H1 (cell line): ENCODE measurements at regions not wholly inside any gene's neighbourhood (a gene's known extent, or its start where the extent isn't known, plus 50 kb on each side); places are given as distances from the start of the nearest gene placed in this dataset.

ENCODE experiments used
- CTCF ChIA-PET: fragments of 300-600 bp; sonication (Branson Sonifier 250); formaldehyde crosslinking; loops from one replicate; lab custom pipeline; 2021; ENCODE audit not compliant: partially characterized antibody; lab: Charles Lee
- POLR2A ChIA-PET: fragments of 300-600 bp; sonication (Branson Sonifier 250); formaldehyde crosslinking; loops from one replicate; lab custom pipeline; 2021; ENCODE audit warnings: inconsistent platforms; ENCODE audit not compliant: partially characterized antibody; lab: Charles Lee
- DNase-seq, 2 experiments: peaks; one replicate each; pipeline versions ENCODE4 v3.0.0 to v3.0.0-alpha.2; 2010 to 2022; ENCODE audit warnings: low spot score in 2 of 2, low read depth in 1 of 2, mixed read lengths in 1 of 2
- FAIRE-seq: peaks from 2 replicates; lab custom pipeline; 2011; peaks lifted over from hg19 to GRCh38; lab: Jason Lieb, UNC
- H2AFZ ChIP-seq: 2 replicates; pipeline ENCODE4 v1.8.1; 2012; ENCODE audit warnings: low read length, inconsistent platforms
- H2AK5ac ChIP-seq: 2 replicates; pipeline ENCODE4 v1.6.1; 2013; ENCODE audit warnings: low read depth, low read length
- H2BK120ac ChIP-seq: replicated peaks from 2 replicates; pipeline ENCODE3; 2013; ENCODE audit warnings: low read depth, low read length, inconsistent platforms
- H2BK12ac ChIP-seq: 2 replicates; pipeline ENCODE4 v1.6.1; 2013; ENCODE audit warnings: low read depth, low read length
- H2BK15ac ChIP-seq: 2 replicates; pipeline ENCODE4 v1.6.1; 2013; ENCODE audit warnings: low read length
- H2BK20ac ChIP-seq: 2 replicates; pipeline ENCODE4 v1.6.1; 2013; ENCODE audit warnings: low read length
- H2BK5ac ChIP-seq: 2 replicates; pipeline ENCODE4 v1.6.1; 2013; ENCODE audit warnings: low read depth, low read length
- H3K14ac ChIP-seq: 2 replicates; pipeline ENCODE4 v1.6.1; 2013; ENCODE audit warnings: inconsistent platforms; ENCODE audit not compliant: insufficient read length
- H3K18ac ChIP-seq: 2 replicates; pipeline ENCODE4 v1.6.1; 2013; ENCODE audit warnings: low read length; ENCODE audit errors: extremely low read depth
- H3K23ac ChIP-seq: 2 replicates; pipeline ENCODE4 v1.6.1; 2013; ENCODE audit warnings: inconsistent platforms; ENCODE audit not compliant: insufficient read length
- H3K23me2 ChIP-seq: 2 replicates; pipeline ENCODE4 v1.6.1; 2013; ENCODE audit warnings: low read depth, low read length
- H3K27ac ChIP-seq: 2 replicates; pipeline ENCODE4 v1.6.1; 2011; ENCODE audit warnings: low read depth, low read length, inconsistent platforms
- H3K27me3 ChIP-seq, 4 experiments: replicated peaks in 1 of 4; 1 replicate in 1 of 4; 2 replicates in 3 of 4; pipeline versions ENCODE4 v1.6.1 to v1.8.1; 2011 to 2013; ENCODE audit warnings: low read length in 3 of 4, mild to moderate bottlenecking in 3 of 4, inconsistent platforms in 2 of 4, mixed read lengths in 2 of 4, moderate library complexity in 1 of 4; ENCODE audit not compliant: control insufficient read depth in 3 of 4, insufficient read depth in 3 of 4; ENCODE audit errors: extremely low read depth in 1 of 4
- H3K36me3 ChIP-seq, 4 experiments: 2 replicates each; pipeline versions ENCODE4 v1.6.1 to v1.8.1; 2011 to 2013; ENCODE audit warnings: mild to moderate bottlenecking in 4 of 4, low read length in 3 of 4, moderate library complexity in 2 of 4, control low read depth in 1 of 4, inconsistent platforms in 1 of 4; ENCODE audit not compliant: insufficient read depth in 4 of 4, control insufficient read depth in 2 of 4
- H3K4ac ChIP-seq: replicated peaks from 2 replicates; pipeline ENCODE3; 2013; ENCODE audit warnings: low read length, low read depth, mixed read lengths, inconsistent platforms; ENCODE audit not compliant: insufficient read length
- H3K4me1 ChIP-seq, 4 experiments: replicated peaks in 1 of 4; 1 replicate in 1 of 4; 2 replicates in 3 of 4; pipeline versions ENCODE4 v1.6.1 to v1.8.1; 2011 to 2013; ENCODE audit warnings: low read length in 3 of 4, inconsistent platforms in 2 of 4, mixed read lengths in 1 of 4; ENCODE audit not compliant: insufficient read depth in 4 of 4, control insufficient read depth in 3 of 4
- H3K4me2 ChIP-seq, 2 experiments: 2 replicates each; pipeline versions ENCODE4 v1.6.1 to v1.8.1; 2011 to 2013; ENCODE audit warnings: low read depth in 2 of 2, low read length in 2 of 2, control low read depth in 1 of 2, inconsistent platforms in 1 of 2, mild to moderate bottlenecking in 1 of 2; ENCODE audit not compliant: insufficient read depth in 1 of 2
- H3K4me3 ChIP-seq, 4 experiments: fragments of 200-600, 300-600 bp in 1 of 4; sonication (generic), shearing (Covaris generic), sonication (Bioruptor Twin) in 1 of 4; 2 replicates each; pipeline versions ENCODE4 v1.5.1 to v1.8.1; 2011 to 2016; ENCODE audit warnings: low read length in 4 of 4, low read depth in 3 of 4, control low read depth in 2 of 4, inconsistent platforms in 2 of 4, mild to moderate bottlenecking in 2 of 4, mixed read lengths in 1 of 4, moderate library complexity in 1 of 4; ENCODE audit not compliant: insufficient read depth in 2 of 4; ENCODE audit errors: extremely low read depth in 1 of 4
- H3K56ac ChIP-seq: replicated peaks from 2 replicates; pipeline ENCODE3; 2013; ENCODE audit warnings: low read depth, mild to moderate bottlenecking, mixed read lengths, low read length, inconsistent platforms; ENCODE audit not compliant: insufficient read length
- H3K79me1 ChIP-seq: 2 replicates; pipeline ENCODE4 v1.6.1; 2013; ENCODE audit warnings: low read depth, low read length, control low read depth
- H3K79me2 ChIP-seq, 2 experiments: 2 replicates each; pipeline versions ENCODE4 v1.6.1 to v1.8.1; 2012 to 2013; ENCODE audit warnings: low read length in 2 of 2, mild to moderate bottlenecking in 2 of 2, inconsistent platforms in 1 of 2; ENCODE audit not compliant: insufficient read depth in 2 of 2, control insufficient read depth in 1 of 2
- H3K9ac ChIP-seq, 4 experiments: replicated peaks in 1 of 4; 1 replicate in 1 of 4; 2 replicates in 3 of 4; pipeline versions ENCODE4 v1.6.1 to v1.8.1; 2011 to 2013; ENCODE audit warnings: low read depth in 3 of 4, low read length in 3 of 4, control low read depth in 2 of 4, mild to moderate bottlenecking in 2 of 4, moderate library complexity in 2 of 4, inconsistent platforms in 1 of 4; ENCODE audit errors: extremely low read depth in 1 of 4
- H3K9me3 ChIP-seq, 2 experiments: 2 replicates each; pipeline versions ENCODE4 v1.6.1 to v1.8.1; 2012 to 2013; ENCODE audit warnings: mild to moderate bottlenecking in 2 of 2, moderate library complexity in 2 of 2, control low read depth in 1 of 2, inconsistent platforms in 1 of 2, low read depth in 1 of 2, low read length in 1 of 2, mixed read lengths in 1 of 2; ENCODE audit not compliant: insufficient read depth in 2 of 2
- H4K20me1 ChIP-seq, 2 experiments: replicated peaks in 1 of 2; 2 replicates each; pipeline versions ENCODE3 to v1.8.1; 2011 to 2013; ENCODE audit warnings: inconsistent platforms in 2 of 2, low read length in 2 of 2, mild to moderate bottlenecking in 1 of 2; ENCODE audit not compliant: insufficient read depth in 2 of 2, control insufficient read depth in 1 of 2
- H4K5ac ChIP-seq: 2 replicates; pipeline ENCODE4 v1.6.1; 2013; ENCODE audit warnings: low read length, low read depth, mixed read lengths, inconsistent platforms; ENCODE audit not compliant: insufficient read length
- H4K8ac ChIP-seq: 2 replicates; pipeline ENCODE4 v1.8.0; 2013; ENCODE audit warnings: mild to moderate bottlenecking, moderate library complexity, low read length, inconsistent platforms; ENCODE audit not compliant: insufficient read depth; ENCODE audit errors: extremely low read depth
- H4K91ac ChIP-seq: replicated peaks from 2 replicates; pipeline ENCODE3; 2013; ENCODE audit warnings: low read length, mixed read lengths, inconsistent platforms; ENCODE audit not compliant: insufficient read length
- BACH1 ChIP-seq: IDR thresholded peaks from 2 replicates; pipeline ENCODE4 v1.6.1; 2012; ENCODE audit warnings: low read length, improper control_type of control experiment
- BCL11A ChIP-seq, 2 experiments: IDR thresholded peaks; one replicate each; pipeline ENCODE4 v1.6.1; 2011; ENCODE audit warnings: low read depth in 2 of 2, low read length in 2 of 2, mild to moderate bottlenecking in 2 of 2
- CEBPB ChIP-seq: IDR thresholded peaks from 2 replicates; pipeline ENCODE4 v1.6.1; 2012; ENCODE audit warnings: low read depth, low read length
- CHD2 ChIP-seq: IDR thresholded peaks from 2 replicates; pipeline ENCODE4 v1.6.1; 2012; ENCODE audit warnings: low read length, improper control_type of control experiment
- EGR1 ChIP-seq: IDR thresholded peaks from 2 replicates; pipeline ENCODE4 v1.6.1; 2011; ENCODE audit warnings: low read depth, low read length, borderline replicate concordance
- GTF2F1 ChIP-seq: IDR thresholded peaks from 2 replicates; pipeline ENCODE4 v1.6.1; 2012; ENCODE audit warnings: low read depth, low read length, improper control_type of control experiment, borderline replicate concordance
- HDAC2 ChIP-seq, 2 experiments: fragments of 300-600 bp in 1 of 2; sonication (generic) in 1 of 2; IDR thresholded peaks; 2 replicates each; pipeline ENCODE4 v1.6.1; 2011 to 2012; ENCODE audit warnings: low read depth in 2 of 2, low read length in 2 of 2, mild to moderate bottlenecking in 2 of 2, moderate library complexity in 2 of 2, borderline replicate concordance in 1 of 2, inconsistent platforms in 1 of 2
- MAFK ChIP-seq: IDR thresholded peaks from 2 replicates; pipeline ENCODE4 v1.6.1; 2012; ENCODE audit warnings: low read depth, mild to moderate bottlenecking, improper control_type of control experiment, low read length
- NRF1 ChIP-seq: IDR thresholded peaks from 2 replicates; pipeline ENCODE4 v1.6.1; 2011; ENCODE audit warnings: mild to moderate bottlenecking, low read depth, low read length, improper control_type of control experiment
- RAD21 ChIP-seq, 2 experiments: IDR thresholded peaks in 1 of 2; conservative IDR thresholded peaks in 1 of 2; 2 replicates each; pipeline ENCODE4 v1.6.1; 2011; ENCODE audit warnings: low read depth in 2 of 2, low read length in 2 of 2, improper control_type of control experiment in 1 of 2, inconsistent platforms in 1 of 2, mild to moderate bottlenecking in 1 of 2, moderate library complexity in 1 of 2
- RBBP5 ChIP-seq: IDR thresholded peaks from 2 replicates; pipeline ENCODE4 v1.7.1; 2012; ENCODE audit warnings: low read depth, mild to moderate bottlenecking, inconsistent platforms, low read length, moderate library complexity, borderline replicate concordance
- RXRA ChIP-seq: IDR thresholded peaks from 2 replicates; pipeline ENCODE4 v1.6.1; 2011; ENCODE audit warnings: low read depth, mild to moderate bottlenecking, low read length, moderate library complexity; ENCODE audit not compliant: insufficient read depth
- SIN3A ChIP-seq, 2 experiments: IDR thresholded peaks in 1 of 2; conservative IDR thresholded peaks in 1 of 2; 2 replicates each; pipeline ENCODE4 v1.6.1; 2011 to 2012; ENCODE audit warnings: low read length in 2 of 2, improper control_type of control experiment in 1 of 2, low read depth in 1 of 2, mild to moderate bottlenecking in 1 of 2
- SP2 ChIP-seq: IDR thresholded peaks from 2 replicates; pipeline ENCODE4 v1.6.1; 2012; ENCODE audit warnings: mild to moderate bottlenecking, low read length, inconsistent platforms
- TCF12 ChIP-seq: IDR thresholded peaks from 2 replicates; pipeline ENCODE4 v1.6.1; 2011; ENCODE audit warnings: low read depth, mild to moderate bottlenecking, low read length
- WGBS, 2 experiments: shearing (Covaris generic) in 1 of 2; methylation state at CpG; one replicate each; pipeline versions ENCODE4 v1.1.6 to v1.1.7; 2013 to 2015; ENCODE audit warnings: low lambda C conversion rate in 2 of 2, mixed read lengths in 2 of 2, inconsistent platforms in 1 of 2, low coverage in 1 of 2, missing lambda C conversion rate in 1 of 2; ENCODE audit not compliant: insufficient replicate concordance in 2 of 2, insufficient coverage in 1 of 2, insufficient read length in 1 of 2; ENCODE audit errors: extremely low coverage in 1 of 2, missing lambda C conversion rate in 1 of 2; 5-methylcytosine and 5-hydroxymethylcytosine counted together

GRCh38 chr1:187949567-187949966, 1120.8 kb downstream of the PLA2G4A start:
- H3K4me1 ChIP-seq, result no peaks in the 10 kb centered on the region
- no peak overlapping the region for H3K4me3 ChIP-seq
- 93% methylated on average over 1 of the region's 1 CpG; no CpG with 5 or more reads in 1 of the 2 experiments for WGBS, 2 experiments
- no peak overlapping the region for H3K56ac ChIP-seq
- H3K27me3 ChIP-seq, result no peaks in the 10 kb centered on the region
- CTCF ChIA-PET, result no interaction called here
- no peak overlapping the region for H3K18ac ChIP-seq
- H4K91ac ChIP-seq, result no peak overlapping the region
- no peak overlapping the region for H2AK5ac ChIP-seq
- H2BK12ac ChIP-seq, result no peak overlapping the region
- no peak overlapping the region for H3K4ac ChIP-seq
- H3K27ac ChIP-seq, result no peak overlapping the region
- POLR2A ChIA-PET, result no interaction called here
- H2BK120ac ChIP-seq, result no peak overlapping the region
- H3K4me2 ChIP-seq, result no peak overlapping the region
- H3K23me2 ChIP-seq, result no peaks in the 10 kb centered on the region
- no peak overlapping the region for H2BK15ac ChIP-seq
- H2AFZ ChIP-seq, result no peak overlapping the region
- H2BK20ac ChIP-seq, result no peak overlapping the region
- no peaks in the 10 kb centered on the region for H3K79me2 ChIP-seq
- no peak for DNase-seq
- H2BK5ac ChIP-seq, result no peak overlapping the region
- H3K36me3 ChIP-seq, result no peaks in the 10 kb centered on the region
- no peak overlapping the region for H3K14ac ChIP-seq
- H3K9me3 ChIP-seq, result peaks cover 11 to 27% of the 10 kb centered on the region in 2 experiments
- H3K9ac ChIP-seq, result no peak overlapping the region
- H4K8ac ChIP-seq, result no peak overlapping the region
- FAIRE-seq, result no peak
- H3K79me1 ChIP-seq, result no peaks in the 10 kb centered on the region
- H4K5ac ChIP-seq, result no peak overlapping the region
- no peaks in the 10 kb centered on the region for H4K20me1 ChIP-seq
- no peak overlapping the region for H3K23ac ChIP-seq
- TF ChIP-seq SIN3A (conservative IDR thresholded peaks at IDR 0.05 in 1 of 2, IDR thresholded peaks at IDR 0.05 in 1 of 2; ENCODE audit: low read depth in 1 of 2, low read length in 2 of 2) (no peak), RXRA (no peak), TCF12 (no peak), BACH1 (no peak), SP2 (no peak), RAD21 (IDR thresholded peaks at IDR 0.05 in 1 of 2, conservative IDR thresholded peaks at IDR 0.05 in 1 of 2; ENCODE audit: low read depth in 2 of 2, low read length in 2 of 2) (no peak), HDAC2 (IDR thresholded peaks at IDR 0.05; ENCODE audit: borderline replicate concordance in 1 of 2, low read depth in 2 of 2, low read length in 2 of 2) (no peak), RBBP5 (no peak), CEBPB (no peak), CHD2 (no peak), GTF2F1 (no peak), MAFK (no peak), BCL11A (IDR thresholded peaks at IDR 0.05; ENCODE audit: low read depth in 2 of 2, low read length in 2 of 2) (no peak), EGR1 (no peak), NRF1 (no peak)
